Endometrium (tissue), 2 donors: ENCODE measurements at regions not wholly inside any gene's neighbourhood (a gene's known extent, or its start where the extent isn't known, plus 50 kb on each side); places are given as distances from the start of the nearest gene placed in this dataset.
"Not testable (repeated sequence)": the region's sequence is repeated elsewhere in the genome, so short reads cannot be mapped to it uniquely, and the experiment has no call there.

Source experiments
- FAIRE-seq: peaks from 2 replicates; lab custom pipeline; 2012; peaks lifted over from hg19 to GRCh38; lab: Jason Lieb, UNC
- donor health status: control.
- donor health status: control.

- no peak for FAIRE-seq
Observed at GRCh38 chr14:53742233-53742620, 214.4 kb downstream of the BMP4 start.

GRCh38 chr14:53741479-53742232 is 215.0 kb downstream of the BMP4 start:
- no peak for FAIRE-seq

DNA sequence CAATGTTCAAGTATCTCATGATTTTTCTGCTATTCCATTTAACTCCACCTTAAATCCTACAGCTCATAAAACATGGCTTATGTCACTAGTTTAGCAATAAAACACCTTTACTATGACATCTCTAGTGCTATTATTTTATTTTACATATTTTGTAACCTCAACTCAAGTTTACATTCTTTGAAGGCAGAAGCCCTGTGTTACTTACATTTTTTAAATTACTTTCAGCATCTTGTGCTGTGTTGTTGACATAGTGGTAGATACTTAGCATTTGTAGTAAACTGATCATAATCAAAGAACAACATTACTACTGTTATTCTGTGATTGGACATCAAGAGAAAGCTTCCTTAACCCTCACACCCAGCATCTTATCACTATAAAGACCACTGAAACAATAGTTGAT is 216.1 kb downstream of the BMP4 start:
- FAIRE-seq: no peak

DNA sequence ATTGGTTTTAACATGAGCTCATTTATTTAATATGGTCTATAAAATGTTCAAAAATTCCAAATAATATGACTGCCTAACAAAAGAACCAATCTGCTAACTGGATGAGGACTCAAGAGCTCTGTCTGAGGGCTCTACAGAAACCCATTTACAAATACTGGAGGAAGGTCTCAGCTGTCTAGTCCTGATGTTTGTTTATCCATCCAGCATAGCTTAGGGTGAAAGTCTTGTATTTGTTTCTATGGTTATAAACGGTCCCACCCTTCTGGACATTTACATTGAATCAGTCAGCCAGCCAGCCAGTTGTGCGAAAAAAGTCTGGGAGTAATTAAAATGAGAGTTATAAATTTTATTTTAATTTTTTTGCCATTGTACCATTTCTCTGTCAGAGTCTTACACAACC is 220.7 kb downstream of the BMP4 start:
- FAIRE-seq: no peak

DNA sequence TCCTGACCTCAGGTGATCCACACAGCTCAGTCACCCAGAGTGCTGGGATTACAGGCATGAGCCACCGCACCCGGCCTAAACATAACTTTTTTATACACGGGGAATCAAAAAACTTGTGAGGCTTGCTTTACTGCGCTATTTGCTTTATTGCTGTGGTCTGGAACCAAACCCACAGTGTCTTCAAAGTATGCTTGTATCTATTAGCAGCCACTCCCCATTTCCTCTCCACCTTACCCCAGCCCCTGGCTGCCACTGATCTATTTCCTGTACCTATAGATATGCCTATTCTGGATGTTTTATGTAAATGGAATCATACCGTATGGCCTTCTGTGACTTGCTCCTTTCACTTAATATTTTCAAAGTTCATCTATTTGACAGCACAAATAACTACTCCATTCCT is 233.4 kb downstream of the BMP4 start:
- FAIRE-seq: no peak

DNA sequence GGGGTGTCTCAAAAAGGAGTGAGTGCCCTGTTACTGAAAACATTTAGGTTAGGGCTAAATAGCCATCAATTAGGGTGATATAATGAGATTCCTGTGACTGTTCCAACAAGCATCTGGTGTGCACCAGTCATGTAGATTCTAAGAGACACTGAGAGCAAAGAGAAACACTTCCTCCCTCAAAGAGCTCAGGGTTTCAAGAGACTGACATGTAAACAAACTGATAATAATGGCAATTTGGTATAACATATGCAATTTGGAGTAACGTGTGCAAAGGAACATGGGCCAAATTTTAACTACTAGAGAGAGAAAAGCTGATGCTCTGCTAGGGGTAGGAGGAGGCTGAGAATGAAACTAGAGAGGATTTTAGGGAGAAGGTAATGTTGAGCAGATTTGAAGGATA is 237.1 kb downstream of the BMP4 start:
- no peak for FAIRE-seq

GRCh38 chr14:53716578-53716977 is 240.0 kb downstream of the BMP4 start:
- FAIRE-seq: no peak

DNA sequence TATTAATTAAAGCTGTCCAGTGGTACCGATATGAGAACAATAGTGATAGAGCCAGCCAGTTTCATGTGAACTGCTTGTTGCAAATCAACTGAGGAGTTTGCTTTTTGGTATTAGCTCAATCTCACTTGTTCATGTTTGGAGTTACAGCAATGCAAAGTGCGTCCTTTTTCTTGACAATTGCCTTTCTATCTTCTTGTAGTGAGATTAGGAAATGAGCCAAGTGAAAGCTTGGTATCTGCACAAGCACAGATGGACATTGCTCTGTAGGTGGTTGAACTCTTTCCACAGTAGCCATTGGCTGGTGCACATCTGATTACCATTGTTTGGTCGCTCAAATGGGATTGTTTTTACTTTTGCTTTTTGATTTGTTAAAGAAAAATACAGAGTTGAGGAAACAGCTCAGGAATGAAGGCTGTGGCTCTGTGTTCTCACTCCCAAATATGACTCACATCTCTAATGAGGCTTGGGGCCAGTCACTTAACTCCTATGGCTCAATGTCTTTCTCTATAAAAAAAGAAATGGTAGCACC is 241.4 kb downstream of the BMP4 start:
- FAIRE-seq: no peak

DNA sequence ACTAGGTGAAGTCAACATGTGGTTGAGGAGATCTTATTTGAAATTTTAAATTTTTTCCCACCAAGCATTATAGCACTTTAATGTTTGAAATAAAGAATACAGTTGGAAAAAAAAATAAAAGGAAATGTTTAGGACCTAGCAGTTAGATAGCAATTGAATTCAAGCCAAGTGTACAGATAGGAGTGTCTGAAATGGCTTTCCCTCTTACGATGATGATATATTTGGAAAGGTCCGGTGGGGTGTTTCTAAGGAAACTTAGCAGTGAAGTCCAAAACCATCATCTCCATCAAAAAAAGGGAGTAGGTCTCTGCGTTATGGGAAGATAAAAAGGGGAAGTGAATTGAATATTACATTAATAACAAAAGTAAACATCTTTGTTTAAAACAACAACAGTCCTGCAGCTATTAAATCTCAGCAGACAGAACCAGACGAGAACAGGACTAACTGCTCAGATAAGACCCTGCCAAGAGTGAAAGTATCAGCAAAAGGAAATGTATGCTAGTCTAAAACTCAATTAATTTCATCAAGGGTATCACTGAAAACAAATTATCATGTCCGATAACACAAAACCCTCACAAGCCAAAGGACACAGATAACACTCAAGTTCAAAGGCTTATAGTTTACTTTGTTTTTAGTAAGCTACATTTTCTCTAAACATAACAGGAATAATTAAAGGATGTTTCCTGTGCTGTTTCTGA is 242.0 kb downstream of the BMP4 start:
- no peak for FAIRE-seq

- not testable (repeated sequence) for FAIRE-seq
Observed at GRCh38 chr14:53712901-53713300, 243.7 kb downstream of the BMP4 start.

DNA sequence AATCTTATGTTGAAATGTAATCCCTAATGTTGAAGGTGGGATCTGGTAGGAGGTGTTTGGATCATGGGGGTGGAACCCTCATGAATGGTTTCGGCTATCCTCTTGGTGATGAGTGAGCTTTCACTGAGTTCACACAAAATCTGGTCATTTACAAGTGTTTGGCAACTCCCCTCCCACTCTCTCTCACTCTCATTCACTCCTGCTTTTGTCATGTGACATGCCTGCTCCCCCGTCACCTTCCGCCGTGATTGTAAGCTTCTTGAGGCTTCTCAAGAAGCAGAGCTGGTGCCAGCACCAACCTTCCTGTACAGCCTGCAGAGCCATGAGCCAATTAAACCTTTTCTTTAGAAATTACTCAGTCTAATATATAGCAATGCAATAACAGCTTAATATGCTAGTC is 245.4 kb downstream of the BMP4 start:
- FAIRE-seq: no peak

- no peak for FAIRE-seq
Observed at GRCh38 chr14:53710615-53711014, 246.0 kb downstream of the BMP4 start.

DNA sequence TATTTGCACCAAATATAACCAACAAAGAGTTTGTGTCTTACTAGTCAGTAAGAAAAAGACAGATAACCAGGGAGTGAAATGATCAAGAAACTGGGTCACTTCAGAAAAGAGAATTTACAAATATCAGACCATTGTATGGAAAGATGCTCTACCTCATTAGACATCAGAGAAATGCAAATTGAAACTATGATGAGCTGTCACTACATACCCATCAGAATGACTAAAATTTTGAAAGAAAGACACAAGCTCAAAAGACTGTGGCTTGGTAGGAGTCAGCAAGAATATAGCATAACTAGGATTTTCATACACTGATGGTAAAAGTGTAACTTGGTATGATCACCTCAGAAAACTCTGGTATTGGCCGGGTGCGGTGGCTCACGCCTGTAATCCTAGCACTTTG is 247.2 kb downstream of the BMP4 start:
- FAIRE-seq: no peak

DNA sequence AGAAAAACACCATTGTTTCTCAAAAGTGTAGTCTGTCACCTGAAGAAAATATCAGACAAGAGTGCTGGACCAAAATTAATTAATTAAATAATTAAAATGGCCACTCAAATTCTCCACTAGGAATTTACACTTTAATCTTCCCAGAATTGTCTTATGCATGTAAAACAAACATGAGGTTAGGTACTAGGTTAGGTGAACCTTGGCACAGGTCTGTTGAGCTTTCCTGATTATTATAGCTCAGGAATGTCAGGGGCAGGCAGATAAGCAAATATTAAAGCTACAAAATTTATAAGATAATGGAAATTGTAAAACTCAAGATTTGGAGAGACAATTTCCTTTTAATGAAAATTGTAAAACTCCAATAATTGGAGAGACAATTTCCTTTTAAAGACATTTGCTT is 253.2 kb downstream of the BMP4 start:
- FAIRE-seq: no peak

DNA sequence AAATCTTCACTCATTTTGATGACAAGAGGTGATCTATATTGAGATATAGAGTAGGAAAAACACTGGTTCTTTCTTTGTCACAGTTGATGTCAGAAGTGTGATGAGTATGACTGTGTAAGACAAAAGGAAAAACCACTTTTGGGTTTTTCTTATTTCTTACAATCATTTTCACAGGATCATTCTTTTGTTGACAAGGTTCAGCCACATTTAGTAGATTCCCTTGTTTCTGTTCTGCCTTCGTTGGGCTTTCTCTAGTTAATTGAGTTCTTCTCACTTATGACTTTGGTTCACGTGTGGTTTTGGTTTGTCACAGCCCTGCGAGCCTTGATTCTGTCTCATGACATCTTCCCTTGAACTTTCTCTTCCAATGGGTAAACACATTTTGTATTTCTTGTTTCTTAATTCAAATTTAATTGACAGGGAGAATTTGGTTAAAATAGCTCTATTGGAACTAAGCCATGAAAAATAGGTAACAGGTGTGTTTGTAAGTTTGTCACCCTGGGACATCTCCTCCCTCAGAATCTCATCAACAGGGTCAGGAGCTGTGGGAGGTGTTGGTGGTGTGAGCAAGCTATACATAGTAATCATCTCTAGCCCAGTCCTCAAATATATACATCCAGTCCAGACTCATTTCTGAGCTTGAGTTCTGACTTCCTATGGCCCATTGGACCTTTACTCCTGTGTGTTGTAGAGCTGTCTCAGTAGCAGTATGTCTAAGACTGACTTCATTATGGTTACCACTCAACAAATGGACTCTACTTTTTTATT is 255.3 kb downstream of the BMP4 start:
- FAIRE-seq: no peak

DNA sequence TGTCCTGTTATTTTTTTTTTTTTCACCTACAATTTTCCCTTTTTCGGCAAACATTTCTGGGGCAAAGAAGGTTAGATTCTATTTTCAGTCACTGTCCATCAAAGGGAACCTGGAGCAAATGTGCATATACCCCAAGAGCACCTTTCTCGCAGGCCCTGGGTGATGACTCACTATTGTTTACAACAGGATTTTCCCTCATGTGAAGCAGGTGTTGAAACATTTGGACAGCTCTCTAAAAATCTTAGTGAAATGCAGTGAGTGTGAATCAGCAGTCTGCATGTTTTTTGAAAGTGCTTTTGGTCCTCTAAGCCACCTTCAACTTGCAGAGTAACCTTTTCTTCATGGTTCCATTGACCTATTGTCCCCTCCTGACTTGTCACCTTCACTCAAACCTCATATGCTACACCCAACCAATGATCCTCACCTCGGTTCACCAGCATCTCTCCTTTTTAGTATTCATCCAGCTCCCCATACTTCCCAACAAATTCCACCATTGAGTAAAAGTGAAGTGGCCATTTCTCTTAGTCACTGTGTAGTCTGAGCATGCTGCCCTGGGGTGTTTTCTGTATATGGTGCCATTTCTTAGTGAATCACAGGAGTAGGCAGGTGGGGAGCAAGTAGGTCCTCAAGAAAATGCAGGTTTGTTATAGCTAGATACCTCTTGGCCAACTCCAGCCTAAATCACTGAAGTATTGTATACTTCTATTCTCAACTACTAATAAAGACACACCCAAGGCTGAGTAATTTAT is 260.2 kb downstream of the BMP4 start:
- FAIRE-seq: no peak

DNA sequence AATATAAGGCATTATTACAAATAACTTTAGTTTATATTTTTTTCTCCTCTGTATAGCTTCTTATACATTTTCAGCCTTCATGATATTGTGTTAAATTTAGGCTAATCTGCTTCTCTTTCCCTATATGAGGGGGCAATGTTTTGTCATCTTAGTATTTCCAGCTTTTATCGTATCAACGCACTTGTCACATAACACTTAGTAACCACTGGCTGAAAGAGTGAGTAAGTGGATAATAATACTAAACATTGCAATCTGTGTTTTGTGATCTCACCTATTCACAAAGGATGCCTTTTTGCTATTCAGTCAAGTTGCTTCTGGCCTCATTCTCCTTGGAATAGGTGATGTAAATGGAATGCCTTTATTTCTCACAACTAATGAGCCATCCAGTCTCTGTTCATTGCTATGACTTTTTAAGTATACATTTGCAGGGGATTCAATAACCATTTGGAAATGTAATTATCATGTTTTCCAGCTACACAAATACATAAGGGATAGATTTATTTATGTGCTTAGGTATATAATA is 260.9 kb downstream of the BMP4 start:
- FAIRE-seq: no peak

- FAIRE-seq: no peak
Observed at GRCh38 chr14:53692885-53693284, 263.7 kb downstream of the BMP4 start.

- FAIRE-seq: no peak
Observed at GRCh38 chr14:53692451-53692850, 264.2 kb downstream of the BMP4 start.

DNA sequence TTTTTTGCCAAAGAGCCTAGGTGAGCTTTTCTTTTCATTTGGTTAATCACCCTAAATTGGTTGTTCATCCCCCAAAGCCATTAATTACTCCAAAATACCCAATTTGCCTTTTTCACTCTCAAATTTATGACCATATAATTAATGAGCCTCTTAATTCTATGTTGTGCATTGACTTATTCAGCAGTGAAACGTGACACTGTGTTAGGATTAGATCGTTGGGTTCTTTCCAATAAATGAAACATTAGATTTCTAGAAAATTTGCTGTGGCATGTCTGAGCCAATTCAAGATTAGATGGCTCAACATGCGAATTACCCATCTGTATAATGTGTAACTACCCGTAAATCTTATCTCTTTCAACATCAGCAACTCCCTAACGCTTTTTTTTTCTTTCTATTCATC is 273.4 kb downstream of the BMP4 start:
- no peak for FAIRE-seq

GRCh38 chr14:53672526-53672925 is 284.1 kb downstream of the BMP4 start:
- no peak for FAIRE-seq

GRCh38 chr14:53670701-53671100 is 285.9 kb downstream of the BMP4 start:
- FAIRE-seq: no peak
